DOHH2 (cell line): ENCODE measurements at regions not wholly inside any gene's neighbourhood (a gene's known extent, or its start where the extent isn't known, plus 50 kb on each side); places are given as distances from the start of the nearest gene placed in this dataset.

ENCODE experiments used
- H3F3A ChIP-seq: fragments of 200-600 bp; sonication (generic), shearing (Covaris generic); 2 replicates; pipeline ENCODE4 v1.6.0; 2016; ENCODE audit warnings: antibody characterized with exemption, mild to moderate bottlenecking; ENCODE audit not compliant: control insufficient read depth, insufficient read depth
- H3K27ac ChIP-seq: fragments of 200-600 bp; sonication (generic); 2 replicates; pipeline ENCODE4 v1.5.1; 2014; ENCODE audit warnings: low read depth, mild to moderate bottlenecking, low read length, moderate library complexity
- H3K27me3 ChIP-seq: fragments of 200-600 bp; sonication (generic); 2 replicates; pipeline ENCODE4 v1.6.1; 2014; ENCODE audit warnings: mild to moderate bottlenecking, low read length, mixed read lengths; ENCODE audit not compliant: control insufficient read depth
- H3K36me3 ChIP-seq: fragments of 200-600 bp; sonication (generic); 2 replicates; pipeline ENCODE4 v1.6.1; 2014; ENCODE audit warnings: mild to moderate bottlenecking, low read length, moderate library complexity, mixed read lengths; ENCODE audit not compliant: control insufficient read depth
- H3K4me1 ChIP-seq: fragments of 200-600 bp; sonication (generic); 2 replicates; pipeline ENCODE4 v1.6.1; 2014; ENCODE audit warnings: mild to moderate bottlenecking, low read length, mixed read lengths; ENCODE audit not compliant: control insufficient read depth
- H3K4me2 ChIP-seq: fragments of 200-600 bp; sonication (generic); 2 replicates; pipeline ENCODE4 v1.6.0; 2014; ENCODE audit warnings: mild to moderate bottlenecking, low read length, moderate library complexity
- H3K4me3 ChIP-seq: fragments of 200-600 bp; sonication (generic); 2 replicates; pipeline ENCODE4 v1.5.1; 2014; ENCODE audit warnings: mild to moderate bottlenecking, low read length, mixed read lengths
- H3K79me2 ChIP-seq: fragments of 200-600 bp; sonication (generic); 2 replicates; pipeline ENCODE4 v1.6.1; 2014; ENCODE audit warnings: mild to moderate bottlenecking, low read length, mixed read lengths; ENCODE audit not compliant: control insufficient read depth
- H3K9me2 ChIP-seq: fragments of 200-600 bp; sonication (generic); replicated peaks from 2 replicates; pipeline ENCODE4 v1.6.1; 2014; ENCODE audit warnings: mild to moderate bottlenecking, low read length, mixed read lengths; ENCODE audit not compliant: control insufficient read depth
- H3K9me3 ChIP-seq: fragments of 200-600 bp; sonication (generic); 2 replicates; pipeline ENCODE4 v1.6.1; 2014; ENCODE audit warnings: antibody characterized with exemption, low read length, mixed read lengths; ENCODE audit not compliant: control insufficient read depth, insufficient read depth
- H4K20me1 ChIP-seq: fragments of 200-600 bp; sonication (generic); 2 replicates; pipeline ENCODE4 v1.6.0; 2014; ENCODE audit warnings: low read depth, mild to moderate bottlenecking, antibody characterized with exemption, low read length, moderate library complexity; ENCODE audit not compliant: control insufficient read depth, insufficient read depth
- EZH2phosphoT487 ChIP-seq: fragments of 200-600 bp; sonication (generic); IDR thresholded peaks from 2 replicates; pipeline ENCODE4 v1.6.1; 2017; ENCODE audit warnings: borderline replicate concordance, mild to moderate bottlenecking, antibody characterized with exemption, low read length, moderate library complexity, mixed read lengths
- TF ChIP-seq, protein P1 (sequence below): fragments of 200-600 bp; sonication (generic); IDR thresholded peaks from one replicate; pipeline ENCODE4 v1.5.1; 2014; ENCODE audit warnings: antibody characterized with exemption, mild to moderate bottlenecking, low read depth, low read length; ENCODE audit not compliant: poor library complexity, severe bottlenecking

DNA sequence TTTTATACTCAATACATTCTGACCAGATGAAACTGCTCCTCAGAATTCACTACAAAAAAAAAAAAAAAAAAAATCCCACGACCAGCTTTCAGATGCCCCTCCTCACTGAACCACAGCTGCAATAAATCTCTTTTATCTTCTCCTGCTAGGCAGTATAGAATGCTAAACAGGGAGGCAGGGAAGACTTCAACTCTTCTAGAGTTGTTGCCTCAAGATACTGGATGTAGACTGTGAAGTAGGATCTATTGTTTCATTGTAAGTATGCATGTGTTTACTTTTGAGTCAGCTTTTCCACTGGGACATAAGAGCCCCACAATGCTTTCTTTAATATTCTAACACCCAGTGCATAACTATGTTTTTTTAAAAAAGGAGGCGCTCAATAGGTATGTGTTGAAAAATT is 401.4 kb downstream of the TBL1XR1 start:
- H4K20me1 ChIP-seq = no peaks in the 10 kb centered on the region
- TF ChIP-seq, protein P1, sequence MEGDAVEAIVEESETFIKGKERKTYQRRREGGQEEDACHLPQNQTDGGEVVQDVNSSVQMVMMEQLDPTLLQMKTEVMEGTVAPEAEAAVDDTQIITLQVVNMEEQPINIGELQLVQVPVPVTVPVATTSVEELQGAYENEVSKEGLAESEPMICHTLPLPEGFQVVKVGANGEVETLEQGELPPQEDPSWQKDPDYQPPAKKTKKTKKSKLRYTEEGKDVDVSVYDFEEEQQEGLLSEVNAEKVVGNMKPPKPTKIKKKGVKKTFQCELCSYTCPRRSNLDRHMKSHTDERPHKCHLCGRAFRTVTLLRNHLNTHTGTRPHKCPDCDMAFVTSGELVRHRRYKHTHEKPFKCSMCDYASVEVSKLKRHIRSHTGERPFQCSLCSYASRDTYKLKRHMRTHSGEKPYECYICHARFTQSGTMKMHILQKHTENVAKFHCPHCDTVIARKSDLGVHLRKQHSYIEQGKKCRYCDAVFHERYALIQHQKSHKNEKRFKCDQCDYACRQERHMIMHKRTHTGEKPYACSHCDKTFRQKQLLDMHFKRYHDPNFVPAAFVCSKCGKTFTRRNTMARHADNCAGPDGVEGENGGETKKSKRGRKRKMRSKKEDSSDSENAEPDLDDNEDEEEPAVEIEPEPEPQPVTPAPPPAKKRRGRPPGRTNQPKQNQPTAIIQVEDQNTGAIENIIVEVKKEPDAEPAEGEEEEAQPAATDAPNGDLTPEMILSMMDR = no peak
- no peak for TF ChIP-seq EZH2phosphoT487
- no peaks in the 10 kb centered on the region for H3K4me1 ChIP-seq
- H3K4me3 ChIP-seq = no peak overlapping the region
- H3K79me2 ChIP-seq = no peaks in the 10 kb centered on the region
- H3K9me2 ChIP-seq = no peaks in the 10 kb centered on the region
- H3K27me3 ChIP-seq = 0 out of 2 replicates have a peak, but pooled peaks cover 2% of the 10 kb centered on the region
- H3K4me2 ChIP-seq = no peak overlapping the region
- H3F3A ChIP-seq = no peaks in the 10 kb centered on the region
- H3K9me3 ChIP-seq = no peaks in the 10 kb centered on the region
- no peaks in the 10 kb centered on the region for H3K36me3 ChIP-seq
- H3K27ac ChIP-seq = no peak overlapping the region

GRCh38 chr3:176794406-176794805 is 402.9 kb downstream of the TBL1XR1 start:
- Histone ChIP-seq H3K9me3 (no peaks in the 10 kb centered on the region), H3K4me3 (no peak overlapping the region), H3F3A (no peaks in the 10 kb centered on the region), H3K4me2 (no peak overlapping the region), H3K79me2 (no peaks in the 10 kb centered on the region), H3K36me3 (no peaks in the 10 kb centered on the region), H3K4me1 (no peaks in the 10 kb centered on the region), H3K27ac (no peak overlapping the region), H4K20me1 (no peaks in the 10 kb centered on the region), H3K9me2 (no peaks in the 10 kb centered on the region), H3K27me3 (0 out of 2 replicates have a peak, but pooled peaks cover 2% of the 10 kb centered on the region)
- no peak for TF ChIP-seq EZH2phosphoT487
- TF ChIP-seq, protein P1 = no peak

DNA sequence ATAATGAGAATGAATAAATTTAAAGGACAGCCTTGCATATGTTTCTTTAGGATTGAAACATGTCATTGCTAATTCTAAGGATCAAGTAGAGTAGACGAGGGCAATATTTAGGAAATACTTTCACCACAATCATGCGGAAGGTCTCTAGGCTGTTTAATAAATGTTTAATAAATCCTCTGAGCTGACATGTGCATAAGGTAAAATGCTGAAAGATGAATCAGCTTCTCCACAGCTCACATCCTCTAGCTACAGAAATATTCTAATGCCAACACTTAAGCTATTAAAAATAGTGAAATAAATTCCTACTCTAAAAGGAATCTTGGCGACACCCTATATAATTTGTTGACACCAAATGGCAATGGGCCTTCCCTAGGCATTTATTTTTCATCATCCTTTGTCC is 407.3 kb downstream of the TBL1XR1 start:
- no peaks in the 10 kb centered on the region for H3K36me3 ChIP-seq
- no peak overlapping the region for H3K27ac ChIP-seq
- no peaks in the 10 kb centered on the region for H3K79me2 ChIP-seq
- H3K4me3 ChIP-seq = no peak overlapping the region
- no peak overlapping the region for H3K4me2 ChIP-seq
- no peaks in the 10 kb centered on the region for H3K27me3 ChIP-seq
- H3K4me1 ChIP-seq = no peaks in the 10 kb centered on the region
- H3F3A ChIP-seq = no peaks in the 10 kb centered on the region
- no peaks in the 10 kb centered on the region for H4K20me1 ChIP-seq
- no peak for TF ChIP-seq EZH2phosphoT487
- TF ChIP-seq, protein P1 = no peak
- no peaks in the 10 kb centered on the region for H3K9me3 ChIP-seq
- no peaks in the 10 kb centered on the region for H3K9me2 ChIP-seq

GRCh38 chr3:176789281-176789705 is 408.0 kb downstream of the TBL1XR1 start:
- TF ChIP-seq, protein P1 = no peak
- no peak for TF ChIP-seq EZH2phosphoT487
- Histone ChIP-seq H3K9me3 (no peaks in the 10 kb centered on the region), H3K4me2 (no peak overlapping the region), H3K4me1 (no peaks in the 10 kb centered on the region), H4K20me1 (no peaks in the 10 kb centered on the region), H3K9me2 (no peaks in the 10 kb centered on the region), H3K36me3 (no peaks in the 10 kb centered on the region), H3K27ac (no peak overlapping the region), H3K79me2 (no peaks in the 10 kb centered on the region), H3K4me3 (no peak overlapping the region), H3K27me3 (no peaks in the 10 kb centered on the region), H3F3A (no peaks in the 10 kb centered on the region)
